Activated naive CD8-positive, alpha-beta T cell treated with anti-CD3 and anti-CD28 coated beads for 36 hours (primary cell): ENCODE measurements at regions not wholly inside any gene's neighbourhood (a gene's known extent, or its start where the extent isn't known, plus 50 kb on each side); places are given as distances from the start of the nearest gene placed in this dataset.
"Not testable (repeated sequence)": the region's sequence is repeated elsewhere in the genome, so short reads cannot be mapped to it uniquely, and the experiment has no call there.

Experiments
- DNase-seq: peaks from one replicate; pipeline ENCODE4 v3.0.0; 2021
- H3K27ac Mint-ChIP-seq: one replicate; pipeline ENCODE4 v1.8.0; 2022; ENCODE audit warnings: mild to moderate bottlenecking, moderate library complexity, mixed read lengths
- H3K27me3 Mint-ChIP-seq: one replicate; pipeline ENCODE4 v1.8.0; 2022; ENCODE audit warnings: mild to moderate bottlenecking, mixed read lengths
- H3K36me3 Mint-ChIP-seq: one replicate; pipeline ENCODE4 v1.8.0; 2021; ENCODE audit warnings: mild to moderate bottlenecking, mixed read lengths
- H3K4me1 Mint-ChIP-seq: one replicate; pipeline ENCODE4 v1.8.0; 2021; ENCODE audit warnings: mixed read lengths
- H3K4me3 Mint-ChIP-seq: one replicate; pipeline ENCODE4 v1.8.0; 2022; ENCODE audit warnings: mild to moderate bottlenecking, moderate library complexity, mixed read lengths
- H3K9me3 Mint-ChIP-seq: one replicate; pipeline ENCODE4 v1.8.0; 2022; ENCODE audit warnings: mixed read lengths

DNA sequence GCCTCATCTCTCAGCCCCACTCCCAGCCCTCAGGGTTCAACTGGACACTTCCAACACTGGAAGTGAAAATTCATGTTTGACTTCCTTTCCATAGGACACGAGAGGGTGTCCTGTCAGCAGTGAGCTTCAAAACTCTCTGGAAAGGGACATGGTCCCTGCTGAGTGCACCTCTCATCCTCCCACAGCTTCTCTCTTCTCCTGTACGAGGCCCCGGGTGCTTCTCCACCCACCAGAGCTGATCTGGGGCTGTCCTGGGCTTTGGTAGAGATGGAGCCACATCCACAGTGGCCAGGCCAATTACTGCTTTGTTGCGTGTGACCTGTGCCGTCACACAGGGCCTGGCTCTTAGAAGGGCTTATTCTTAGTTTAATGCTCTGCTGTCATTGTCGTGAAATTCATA lies 182.3 kb downstream of the RRAGC start:
- no peak for DNase-seq
- H3K27me3 Mint-ChIP-seq = no peaks in the 10 kb centered on the region
- H3K36me3 Mint-ChIP-seq = no peaks in the 10 kb centered on the region
- H3K27ac Mint-ChIP-seq = no peak overlapping the region
- no peak overlapping the region for H3K4me3 Mint-ChIP-seq
- H3K4me1 Mint-ChIP-seq = no peaks in the 10 kb centered on the region
- H3K9me3 Mint-ChIP-seq = no peaks in the 10 kb centered on the region

DNA sequence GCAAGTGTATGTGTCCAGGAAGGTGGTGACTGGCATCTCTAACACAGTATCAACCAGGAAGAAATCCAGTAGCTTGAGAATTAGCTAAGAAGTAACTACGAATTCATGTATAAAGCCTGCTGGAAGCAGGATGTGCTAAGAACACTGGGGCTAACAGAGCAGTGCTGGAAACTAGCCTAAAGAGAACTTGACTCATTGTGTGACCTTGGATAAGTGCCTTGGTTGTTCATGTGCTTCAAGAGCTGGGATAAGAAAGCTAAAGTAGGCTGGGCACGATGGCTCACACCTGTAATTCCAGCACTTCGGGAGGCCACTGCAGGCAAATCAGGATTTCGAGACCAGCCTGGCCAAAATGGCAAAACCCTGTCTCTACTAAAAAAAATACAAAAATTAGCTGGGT lies 186.9 kb downstream of the RRAGC start:
- DNase-seq = no peak
- H3K4me3 Mint-ChIP-seq = no peak overlapping the region
- peaks cover 14% of the 10 kb centered on the region for H3K27me3 Mint-ChIP-seq
- no peaks in the 10 kb centered on the region for H3K9me3 Mint-ChIP-seq
- H3K4me1 Mint-ChIP-seq = no peaks in the 10 kb centered on the region
- H3K36me3 Mint-ChIP-seq = no peaks in the 10 kb centered on the region
- H3K27ac Mint-ChIP-seq = no peak overlapping the region

DNA sequence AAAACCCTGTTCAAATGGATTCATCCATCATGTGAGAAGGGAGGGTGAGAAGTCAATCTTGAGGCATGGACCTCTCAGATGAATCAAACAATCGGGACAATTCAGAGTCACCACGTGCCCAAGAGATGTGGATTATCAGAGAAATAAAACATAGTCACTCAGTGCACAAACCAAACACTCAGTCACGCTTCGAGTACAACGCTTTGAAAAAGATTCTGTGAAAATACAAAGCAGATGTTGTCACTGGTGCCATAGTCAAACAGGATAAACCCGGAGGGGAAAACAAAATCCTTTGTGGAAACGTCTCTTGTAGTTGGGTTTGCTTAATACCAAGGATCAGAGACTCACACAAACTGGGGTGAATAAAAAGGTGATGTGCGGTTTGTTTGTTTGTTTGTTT lies 188.4 kb downstream of the RRAGC start:
- Mint-ChIP-seq H3K36me3 (no peaks in the 10 kb centered on the region), H3K27ac (no peak overlapping the region), H3K4me1 (no peaks in the 10 kb centered on the region)

DNA sequence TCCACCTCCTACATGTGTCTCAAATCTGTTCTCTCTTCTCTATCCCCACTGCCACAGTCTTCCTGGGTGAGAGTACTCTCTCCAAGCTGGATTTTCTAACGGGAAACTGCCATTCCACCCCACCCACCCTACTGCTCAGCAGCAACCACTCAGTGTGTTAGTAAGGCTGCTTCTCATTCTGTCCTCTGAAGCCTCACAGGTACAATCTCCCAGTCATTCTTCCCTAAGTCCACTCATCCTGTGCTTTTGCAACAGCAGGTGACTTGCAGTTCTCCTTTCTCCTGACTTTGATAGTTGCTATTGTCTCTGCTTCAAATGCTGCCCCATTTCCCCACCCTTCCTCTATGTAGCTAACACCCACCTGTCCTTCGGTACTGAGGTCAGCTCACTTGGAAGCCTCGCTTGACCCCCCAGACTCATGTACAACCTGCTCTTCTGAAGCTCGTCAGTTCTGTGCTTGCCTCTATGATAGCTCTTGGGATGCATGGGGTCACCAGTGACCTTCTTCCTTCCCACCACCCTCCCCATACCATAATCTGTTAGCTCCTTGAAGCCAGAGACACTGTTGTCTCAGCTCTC lies 188.9 kb downstream of the RRAGC start:
- DNase-seq = no peak

More for the DNA sequence above, 188.4 kb downstream of the RRAGC start:
- no peak for DNase-seq
- Mint-ChIP-seq H3K9me3 (peaks cover 1% of the 10 kb centered on the region), H3K27me3 (peaks cover 19% of the 10 kb centered on the region), H3K4me3 (no peak overlapping the region)

DNA sequence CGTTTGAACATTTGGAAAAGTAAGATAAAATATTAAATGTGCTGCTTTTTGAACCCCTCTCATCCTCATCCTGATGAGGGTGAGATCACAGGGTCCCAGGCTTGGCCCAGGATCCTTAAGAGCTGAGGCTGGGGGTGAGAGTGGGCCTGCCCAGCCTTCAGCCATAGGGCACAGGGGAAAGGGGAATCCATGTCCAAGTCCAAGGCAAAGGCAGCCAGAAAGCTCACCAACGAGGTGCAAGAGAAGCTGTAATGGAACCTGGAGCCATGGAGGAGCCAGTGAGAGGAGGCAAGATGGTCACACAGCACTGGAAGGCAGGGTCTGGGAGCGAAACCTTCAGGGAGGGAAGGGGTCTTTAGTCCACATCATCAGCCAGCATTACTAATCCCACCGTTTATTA lies 191.9 kb downstream of the RRAGC start:
- Mint-ChIP-seq H3K36me3 (no peaks in the 10 kb centered on the region), H3K27ac (no peak overlapping the region), H3K4me1 (no peaks in the 10 kb centered on the region), H3K9me3 (peaks cover 8% of the 10 kb centered on the region), H3K27me3 (peaks cover 44% of the 10 kb centered on the region), H3K4me3 (no peak overlapping the region)
- DNase-seq = no peak

More for the DNA sequence above, 188.9 kb downstream of the RRAGC start:
- Mint-ChIP-seq H3K36me3 (no peaks in the 10 kb centered on the region), H3K27me3 (peaks cover 22% of the 10 kb centered on the region), H3K4me3 (no peak overlapping the region), H3K4me1 (no peaks in the 10 kb centered on the region), H3K9me3 (peaks cover 3% of the 10 kb centered on the region), H3K27ac (no peak overlapping the region)

DNA sequence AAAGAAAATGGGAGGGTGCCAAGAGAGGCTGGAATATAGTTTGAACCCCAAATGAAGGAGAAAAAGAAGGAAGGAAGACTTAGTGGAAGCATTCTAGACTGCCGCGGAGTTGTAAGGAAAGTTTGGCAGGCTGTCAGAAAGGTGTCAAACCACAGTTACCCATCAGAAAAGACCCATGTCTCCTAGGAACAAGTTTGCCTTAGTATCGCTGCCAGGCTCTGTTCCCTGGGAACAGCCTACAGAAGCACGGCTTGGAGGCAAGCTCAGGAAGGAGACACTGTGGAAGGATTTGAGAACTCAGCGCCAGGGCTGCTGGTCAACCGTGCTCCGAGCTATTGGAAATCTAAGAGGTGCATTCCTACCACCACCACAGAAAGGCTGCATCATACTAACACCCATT lies 197.4 kb downstream of the RRAGC start:
- Mint-ChIP-seq H3K4me3 (no peak overlapping the region), H3K27me3 (peaks cover 47% of the 10 kb centered on the region), H3K36me3 (no peaks in the 10 kb centered on the region), H3K9me3 (peaks cover 7% of the 10 kb centered on the region), H3K27ac (no peak overlapping the region), H3K4me1 (no peaks in the 10 kb centered on the region)
- no peak for DNase-seq

DNA sequence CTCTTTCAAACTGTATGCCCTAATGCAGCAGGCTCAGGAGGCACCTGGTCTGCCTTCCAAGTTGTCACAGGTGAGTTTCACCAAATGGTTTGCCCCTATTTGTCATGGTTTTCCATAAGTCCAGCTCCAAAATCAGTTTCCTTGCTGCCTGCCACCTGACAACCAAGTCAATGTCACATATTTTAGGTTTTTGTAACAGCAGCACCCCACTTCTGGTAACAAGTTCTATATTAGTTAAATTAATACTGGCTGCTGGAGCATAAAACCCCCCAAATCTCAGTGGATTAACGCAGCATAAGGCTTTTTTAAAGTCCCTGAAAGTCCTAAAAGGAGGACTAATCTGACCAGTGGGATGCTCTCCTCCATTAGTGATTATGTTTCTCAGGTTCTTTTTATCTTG lies 200.7 kb downstream of the RRAGC start:
- Mint-ChIP-seq H3K4me3 (no peak overlapping the region), H3K27ac (no peak overlapping the region)

DNA sequence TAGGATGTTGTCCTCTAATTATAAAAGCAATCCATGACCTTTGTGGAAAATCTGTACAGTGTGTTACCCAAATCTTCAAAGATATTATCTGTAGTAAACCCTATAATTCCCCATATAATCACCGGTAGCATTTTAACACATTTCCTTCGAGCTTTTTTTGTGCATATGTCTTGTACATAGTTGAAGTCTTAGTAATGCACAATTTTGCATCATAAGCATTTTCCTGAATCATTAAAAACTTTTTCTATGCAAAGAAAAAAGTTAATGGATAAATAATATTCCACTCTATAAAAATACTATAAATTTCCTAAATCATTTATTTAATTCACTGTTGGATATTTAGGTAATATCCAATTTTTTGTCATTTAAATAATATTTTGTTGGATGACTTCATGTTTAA lies 201.7 kb downstream of the RRAGC start:
- H3K27me3 Mint-ChIP-seq = peaks cover 37% of the 10 kb centered on the region
- H3K9me3 Mint-ChIP-seq = no peaks in the 10 kb centered on the region
- H3K4me3 Mint-ChIP-seq = no peak overlapping the region
- no peak overlapping the region for H3K27ac Mint-ChIP-seq
- no peak for DNase-seq
- H3K4me1 Mint-ChIP-seq = no peaks in the 10 kb centered on the region
- no peaks in the 10 kb centered on the region for H3K36me3 Mint-ChIP-seq

More for the DNA sequence above, 200.7 kb downstream of the RRAGC start:
- no peak for DNase-seq
- H3K4me1 Mint-ChIP-seq = no peaks in the 10 kb centered on the region
- H3K9me3 Mint-ChIP-seq = no peaks in the 10 kb centered on the region
- no peaks in the 10 kb centered on the region for H3K36me3 Mint-ChIP-seq
- H3K27me3 Mint-ChIP-seq = peaks cover 42% of the 10 kb centered on the region

DNA sequence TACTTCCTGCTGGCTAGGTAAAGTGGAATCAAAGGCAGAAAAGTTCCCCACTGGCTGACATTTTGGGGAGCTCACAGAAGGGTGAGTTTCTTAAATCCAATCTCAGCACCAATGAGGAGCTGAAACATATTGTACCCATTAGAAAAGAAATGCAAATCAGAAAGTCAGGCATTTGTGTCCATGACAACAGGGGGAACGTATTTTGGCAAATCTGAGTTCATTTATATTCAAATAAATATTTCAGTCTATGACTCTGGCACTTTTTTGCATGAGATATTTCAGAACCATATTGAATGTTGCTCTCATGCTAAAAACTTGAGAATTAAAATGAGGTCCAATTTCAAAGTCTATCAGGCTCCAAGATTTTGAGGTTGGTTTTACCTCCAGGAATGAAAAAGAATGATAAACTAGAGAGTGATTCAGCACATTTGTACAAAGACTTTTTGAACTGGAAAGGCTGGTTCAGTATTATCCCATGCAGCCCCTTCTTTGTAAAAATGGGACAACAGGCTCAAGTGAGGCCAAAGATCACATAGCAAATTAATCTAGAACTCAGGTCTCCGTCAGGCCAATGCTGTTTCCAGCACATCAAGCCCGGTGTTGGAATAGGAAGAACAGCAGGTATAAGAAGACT lies 202.2 kb downstream of the RRAGC start:
- Mint-ChIP-seq H3K27me3 (peaks cover 33% of the 10 kb centered on the region), H3K36me3 (no peaks in the 10 kb centered on the region), H3K27ac (no peak overlapping the region), H3K9me3 (no peaks in the 10 kb centered on the region), H3K4me3 (no peak overlapping the region), H3K4me1 (no peaks in the 10 kb centered on the region)
- DNase-seq = no peak

DNA sequence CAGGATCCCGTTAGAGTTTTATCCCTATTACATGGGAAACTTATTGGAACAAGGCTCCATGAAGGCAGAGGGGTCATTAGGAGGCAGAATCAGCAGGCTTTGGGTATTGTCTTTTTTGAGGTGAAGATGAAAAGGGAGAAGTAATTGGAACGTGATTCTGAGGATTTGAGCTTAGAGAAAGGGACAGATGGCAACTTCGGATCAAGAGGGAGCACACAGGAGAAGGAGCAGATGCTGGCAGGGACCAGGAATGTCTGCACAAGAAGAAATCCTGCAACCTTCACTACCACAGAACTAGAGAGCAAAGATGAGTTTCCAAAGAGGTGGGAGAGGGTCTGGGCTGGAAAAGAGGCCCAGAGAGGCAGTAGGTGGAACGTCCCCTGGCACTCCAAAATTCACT lies 202.8 kb downstream of the RRAGC start:
- Mint-ChIP-seq H3K36me3 (no peaks in the 10 kb centered on the region), H3K4me1 (no peaks in the 10 kb centered on the region), H3K27ac (no peak overlapping the region), H3K9me3 (no peaks in the 10 kb centered on the region), H3K27me3 (peaks cover 33% of the 10 kb centered on the region), H3K4me3 (no peak overlapping the region)
- DNase-seq = no peak

DNA sequence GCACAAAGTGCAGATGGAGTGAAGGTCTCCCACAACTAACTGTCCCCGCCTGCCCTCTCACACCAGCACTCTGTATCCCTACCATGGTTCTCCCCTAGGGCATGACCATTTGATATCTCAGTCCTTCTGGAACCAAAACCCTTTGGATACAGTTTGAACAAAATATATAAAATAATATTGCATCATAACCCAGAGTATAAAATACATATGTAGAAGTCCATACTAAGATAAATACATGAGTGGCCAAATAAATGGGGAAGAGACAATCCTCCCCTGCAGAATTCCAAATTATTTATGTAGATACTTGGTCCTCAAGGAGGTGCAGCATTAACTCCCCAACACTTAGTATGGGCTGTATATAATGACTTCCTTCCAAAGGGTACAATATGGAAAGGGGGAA lies 207.4 kb downstream of the RRAGC start:
- Mint-ChIP-seq H3K4me1 (no peaks in the 10 kb centered on the region), H3K27ac (no peak overlapping the region), H3K9me3 (no peaks in the 10 kb centered on the region), H3K4me3 (no peak overlapping the region), H3K27me3 (peaks cover 23% of the 10 kb centered on the region), H3K36me3 (no peaks in the 10 kb centered on the region)
- no peak for DNase-seq

DNA sequence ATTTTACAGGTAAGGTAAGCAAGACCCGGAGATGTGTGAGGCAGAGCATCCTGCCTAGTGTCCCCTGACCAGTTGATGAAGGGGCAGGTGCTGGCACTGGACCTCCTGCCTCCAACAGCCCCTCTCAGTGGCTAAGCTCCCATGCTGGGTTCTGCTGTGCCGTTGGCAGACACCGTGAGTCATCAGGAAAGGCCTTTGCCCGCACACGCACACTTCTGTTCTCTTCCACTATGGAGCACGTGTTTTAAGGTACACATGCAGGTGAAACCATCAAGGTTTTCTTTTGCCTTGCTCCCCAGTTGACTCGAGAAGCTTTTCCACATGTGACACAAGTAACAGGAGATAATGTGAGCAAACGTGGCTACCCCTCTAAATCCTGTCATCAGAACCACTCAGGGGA lies 207.9 kb downstream of the RRAGC start:
- DNase-seq = no peak
- no peaks in the 10 kb centered on the region for H3K36me3 Mint-ChIP-seq
- H3K4me3 Mint-ChIP-seq = no peak overlapping the region
- H3K4me1 Mint-ChIP-seq = no peaks in the 10 kb centered on the region
- H3K27me3 Mint-ChIP-seq = peaks cover 21% of the 10 kb centered on the region
- no peaks in the 10 kb centered on the region for H3K9me3 Mint-ChIP-seq
- no peak overlapping the region for H3K27ac Mint-ChIP-seq

DNA sequence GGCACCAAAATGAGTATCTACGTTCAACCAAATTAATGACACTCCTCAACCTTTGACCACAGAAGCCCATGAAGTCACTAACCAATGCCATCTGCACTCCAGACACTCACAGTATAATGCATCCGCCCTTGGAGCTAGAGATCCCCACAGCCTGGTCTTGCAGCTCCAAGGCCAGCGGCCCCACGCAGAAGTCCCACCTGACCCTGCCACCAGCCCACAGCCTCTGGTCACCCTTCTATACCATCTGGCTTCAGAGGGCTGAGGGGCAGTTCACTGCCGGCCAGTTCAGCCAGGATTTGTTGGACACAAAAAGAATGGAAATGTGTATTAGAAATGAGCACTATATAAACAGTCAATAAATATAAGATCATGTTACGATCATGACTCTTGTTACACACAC lies 211.2 kb downstream of the RRAGC start:
- DNase-seq = no peak
- Mint-ChIP-seq H3K4me3 (no peak overlapping the region), H3K27ac (no peak overlapping the region), H3K36me3 (no peaks in the 10 kb centered on the region), H3K4me1 (no peaks in the 10 kb centered on the region), H3K27me3 (peaks cover 11% of the 10 kb centered on the region), H3K9me3 (no peaks in the 10 kb centered on the region)

DNA sequence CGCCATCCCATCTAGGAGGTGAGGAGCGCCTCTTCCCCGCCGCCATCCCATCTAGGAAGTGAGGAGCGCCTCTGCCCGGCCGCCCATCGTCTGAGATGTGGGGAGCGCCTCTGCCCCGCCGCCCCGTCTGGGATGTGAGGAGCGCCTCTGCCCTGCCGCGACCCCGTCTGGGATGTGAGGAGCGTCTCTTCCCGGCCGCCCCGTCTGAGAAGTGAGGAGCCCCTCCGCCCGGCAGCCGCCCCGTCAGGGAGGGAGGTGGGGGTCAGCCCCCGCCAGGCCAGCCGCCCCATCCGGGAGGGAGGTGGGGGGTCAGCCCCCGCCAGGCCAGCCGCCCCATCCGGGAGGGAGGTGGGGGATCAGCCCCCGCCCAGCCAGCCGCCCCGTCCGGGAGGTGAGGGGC lies 212.2 kb downstream of the RRAGC start:
- H3K4me3 Mint-ChIP-seq, DNase-seq, H3K36me3 Mint-ChIP-seq, H3K9me3 Mint-ChIP-seq, H3K4me1 Mint-ChIP-seq, H3K27ac Mint-ChIP-seq: not testable (repeated sequence)
- H3K27me3 Mint-ChIP-seq = peaks cover 11% of the 10 kb centered on the region

DNA sequence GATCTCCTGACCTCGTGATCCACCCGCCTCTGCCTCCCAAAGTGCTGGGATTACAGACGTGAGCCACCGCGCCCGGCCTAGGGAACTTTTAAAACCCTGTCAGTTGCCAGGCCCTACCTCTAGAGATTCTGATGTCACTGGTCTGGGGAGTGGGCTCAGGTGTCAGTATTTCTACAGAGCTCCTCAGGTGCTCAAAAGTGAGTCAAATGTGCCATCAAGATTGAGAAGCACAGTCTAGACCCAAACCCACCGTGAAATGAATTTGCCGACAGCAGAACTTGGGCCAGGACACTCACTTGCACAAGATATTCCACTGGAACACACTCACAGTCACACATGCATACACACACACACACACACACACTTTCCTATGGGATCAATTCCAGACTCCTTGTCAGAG lies 215.5 kb downstream of the RRAGC start:
- H3K4me1 Mint-ChIP-seq = no peaks in the 10 kb centered on the region
- H3K4me3 Mint-ChIP-seq = no peak overlapping the region
- H3K27me3 Mint-ChIP-seq = peaks cover 4% of the 10 kb centered on the region
- no peaks in the 10 kb centered on the region for H3K36me3 Mint-ChIP-seq
- H3K27ac Mint-ChIP-seq = no peak overlapping the region
- no peak for DNase-seq
- peaks cover 6% of the 10 kb centered on the region for H3K9me3 Mint-ChIP-seq

DNA sequence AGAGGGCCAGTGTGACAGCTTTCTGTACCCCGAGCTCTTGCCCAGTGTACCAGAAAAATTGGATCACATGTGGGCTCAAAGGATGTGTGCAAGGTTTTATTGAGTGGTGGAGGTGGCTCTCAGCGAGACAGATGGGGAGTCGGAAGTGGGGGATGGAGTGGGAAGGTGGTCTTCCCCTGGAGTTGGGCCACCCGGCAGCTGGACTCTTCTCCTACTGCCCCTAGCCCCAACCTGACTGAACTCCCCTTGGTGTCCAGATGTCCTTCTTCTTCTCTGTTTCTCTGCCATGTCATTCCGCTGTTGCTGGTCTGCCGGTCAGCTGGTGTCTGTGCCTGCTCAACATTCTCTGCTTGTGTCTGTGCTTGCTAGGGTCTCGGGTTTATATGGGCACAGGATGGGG lies 217.9 kb downstream of the RRAGC start:
- H3K4me1 Mint-ChIP-seq = no peaks in the 10 kb centered on the region
- no peaks in the 10 kb centered on the region for H3K36me3 Mint-ChIP-seq
- DNase-seq = no peak
- H3K4me3 Mint-ChIP-seq = no peak overlapping the region
- H3K27me3 Mint-ChIP-seq = peaks cover 13% of the 10 kb centered on the region
- peaks cover 6% of the 10 kb centered on the region for H3K9me3 Mint-ChIP-seq
- no peak overlapping the region for H3K27ac Mint-ChIP-seq
